Right lobe of liver (tissue), 4 donors: ENCODE measurements at regions not wholly inside any gene's neighbourhood (a gene's known extent, or its start where the extent isn't known, plus 50 kb on each side); places are given as distances from the start of the nearest gene placed in this dataset.

Source experiments
- POLR2A ChIP-seq: fragments of 450-650 bp; IDR thresholded peaks from one replicate; pipeline ENCODE4 v1.6.1; 2017; ENCODE audit warnings: antibody characterized with exemption, mild to moderate bottlenecking
- TF ChIP-seq, protein P1 (sequence below), 4 donors: fragments of 200-600 bp in 3 of 4; fragments of 450-650 bp in 1 of 4; IDR thresholded peaks; one replicate each; pipeline versions ENCODE4 v1.5.1 to v1.8.0; 2016 to 2022; ENCODE audit warnings: antibody characterized with exemption in 4 of 4, mild to moderate bottlenecking in 2 of 4
- donor health status: DM: no; HTN: no; CAD: no.
- donor health status: DM: no; HTN: no; CAD: no.
- donor health status: DM: no; HTN: yes; CAD: no.

DNA sequence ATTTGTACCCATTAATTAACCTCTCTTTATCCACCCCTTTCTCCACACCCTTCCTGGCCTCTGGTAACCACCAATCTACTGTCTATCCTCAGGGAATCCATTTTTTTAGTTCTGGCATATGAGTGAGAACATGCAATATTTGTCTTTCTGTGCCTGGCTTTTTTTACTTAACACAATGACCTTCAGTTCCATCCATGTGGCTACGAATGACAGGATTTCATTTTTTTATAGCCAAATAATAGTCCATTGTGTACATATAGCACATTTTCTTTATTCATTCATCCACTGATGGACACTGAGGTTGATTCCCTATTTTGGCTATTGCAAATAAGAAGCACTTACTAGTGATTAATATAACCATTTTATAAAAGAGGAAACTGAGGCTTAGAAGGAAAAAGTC, 109.9 kb upstream of the NANOGP8 start:
- TF ChIP-seq, protein P1, sequence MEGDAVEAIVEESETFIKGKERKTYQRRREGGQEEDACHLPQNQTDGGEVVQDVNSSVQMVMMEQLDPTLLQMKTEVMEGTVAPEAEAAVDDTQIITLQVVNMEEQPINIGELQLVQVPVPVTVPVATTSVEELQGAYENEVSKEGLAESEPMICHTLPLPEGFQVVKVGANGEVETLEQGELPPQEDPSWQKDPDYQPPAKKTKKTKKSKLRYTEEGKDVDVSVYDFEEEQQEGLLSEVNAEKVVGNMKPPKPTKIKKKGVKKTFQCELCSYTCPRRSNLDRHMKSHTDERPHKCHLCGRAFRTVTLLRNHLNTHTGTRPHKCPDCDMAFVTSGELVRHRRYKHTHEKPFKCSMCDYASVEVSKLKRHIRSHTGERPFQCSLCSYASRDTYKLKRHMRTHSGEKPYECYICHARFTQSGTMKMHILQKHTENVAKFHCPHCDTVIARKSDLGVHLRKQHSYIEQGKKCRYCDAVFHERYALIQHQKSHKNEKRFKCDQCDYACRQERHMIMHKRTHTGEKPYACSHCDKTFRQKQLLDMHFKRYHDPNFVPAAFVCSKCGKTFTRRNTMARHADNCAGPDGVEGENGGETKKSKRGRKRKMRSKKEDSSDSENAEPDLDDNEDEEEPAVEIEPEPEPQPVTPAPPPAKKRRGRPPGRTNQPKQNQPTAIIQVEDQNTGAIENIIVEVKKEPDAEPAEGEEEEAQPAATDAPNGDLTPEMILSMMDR (IDR thresholded peaks at IDR 0.05): no peak
- no peak for TF ChIP-seq POLR2A
